Nephron progenitor cell (in vitro differentiated cells): ENCODE measurements at regions not wholly inside any gene's neighbourhood (a gene's known extent, or its start where the extent isn't known, plus 50 kb on each side); places are given as distances from the start of the nearest gene placed in this dataset.

ENCODE experiments used
- DNase-seq: peaks from one replicate; pipeline ENCODE4 v3.0.0; 2021
- H3K27ac Mint-ChIP-seq: 2 replicates; pipeline ENCODE4 v1.8.0; 2021; ENCODE audit warnings: mild to moderate bottlenecking, moderate library complexity, mixed read lengths
- H3K27me3 Mint-ChIP-seq: 2 replicates; pipeline ENCODE4 v1.8.0; 2021; ENCODE audit warnings: mild to moderate bottlenecking, low read depth, mixed read lengths; ENCODE audit not compliant: poor library complexity
- H3K36me3 Mint-ChIP-seq: 2 replicates; pipeline ENCODE4 v1.8.0; 2021; ENCODE audit warnings: low read depth, mixed read lengths
- H3K4me1 Mint-ChIP-seq: 2 replicates; pipeline ENCODE4 v1.8.0; 2021; ENCODE audit warnings: mixed read lengths
- H3K4me3 Mint-ChIP-seq: 2 replicates; pipeline ENCODE4 v1.8.0; 2021; ENCODE audit warnings: mild to moderate bottlenecking, moderate library complexity, mixed read lengths
- H3K9me3 Mint-ChIP-seq: 2 replicates; pipeline ENCODE4 v1.8.0; 2021; ENCODE audit warnings: mild to moderate bottlenecking, moderate library complexity, mixed read lengths
- TF ChIP-seq, protein P1 (sequence below): fragments of 200-600 bp; sonication (generic); IDR thresholded peaks from 2 replicates; pipeline ENCODE4 v1.5.0; 2021; ENCODE audit warnings: antibody characterized with exemption

DNA sequence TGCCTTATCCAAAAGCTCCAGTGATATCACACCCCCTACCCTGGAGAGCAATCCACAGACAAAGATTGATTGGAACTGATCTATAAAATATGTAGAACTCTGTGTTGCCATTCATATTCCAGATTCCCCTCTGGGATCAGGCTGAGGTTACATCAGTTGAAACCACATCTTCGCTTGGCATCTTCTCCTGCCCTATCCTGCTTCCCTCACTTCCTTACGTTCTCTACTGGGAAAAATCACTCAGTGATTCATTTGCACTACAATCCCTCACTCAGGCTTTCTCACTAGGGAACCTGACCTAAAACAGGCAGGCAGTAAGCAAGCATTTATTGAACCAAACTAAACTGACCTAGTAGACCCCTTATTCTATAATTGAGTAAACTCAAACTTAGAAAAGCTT, 111.7 kb downstream of the ESM1 start:
- no peak for DNase-seq
- peaks cover 9% of the 10 kb centered on the region for H3K27me3 Mint-ChIP-seq
- H3K4me3 Mint-ChIP-seq = no peak overlapping the region
- TF ChIP-seq, protein P1, sequence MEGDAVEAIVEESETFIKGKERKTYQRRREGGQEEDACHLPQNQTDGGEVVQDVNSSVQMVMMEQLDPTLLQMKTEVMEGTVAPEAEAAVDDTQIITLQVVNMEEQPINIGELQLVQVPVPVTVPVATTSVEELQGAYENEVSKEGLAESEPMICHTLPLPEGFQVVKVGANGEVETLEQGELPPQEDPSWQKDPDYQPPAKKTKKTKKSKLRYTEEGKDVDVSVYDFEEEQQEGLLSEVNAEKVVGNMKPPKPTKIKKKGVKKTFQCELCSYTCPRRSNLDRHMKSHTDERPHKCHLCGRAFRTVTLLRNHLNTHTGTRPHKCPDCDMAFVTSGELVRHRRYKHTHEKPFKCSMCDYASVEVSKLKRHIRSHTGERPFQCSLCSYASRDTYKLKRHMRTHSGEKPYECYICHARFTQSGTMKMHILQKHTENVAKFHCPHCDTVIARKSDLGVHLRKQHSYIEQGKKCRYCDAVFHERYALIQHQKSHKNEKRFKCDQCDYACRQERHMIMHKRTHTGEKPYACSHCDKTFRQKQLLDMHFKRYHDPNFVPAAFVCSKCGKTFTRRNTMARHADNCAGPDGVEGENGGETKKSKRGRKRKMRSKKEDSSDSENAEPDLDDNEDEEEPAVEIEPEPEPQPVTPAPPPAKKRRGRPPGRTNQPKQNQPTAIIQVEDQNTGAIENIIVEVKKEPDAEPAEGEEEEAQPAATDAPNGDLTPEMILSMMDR = no peak
- no peak overlapping the region for H3K27ac Mint-ChIP-seq
- no peaks in the 10 kb centered on the region for H3K36me3 Mint-ChIP-seq
- H3K9me3 Mint-ChIP-seq = no peaks in the 10 kb centered on the region
- peaks cover 8% of the 10 kb centered on the region for H3K4me1 Mint-ChIP-seq

DNA sequence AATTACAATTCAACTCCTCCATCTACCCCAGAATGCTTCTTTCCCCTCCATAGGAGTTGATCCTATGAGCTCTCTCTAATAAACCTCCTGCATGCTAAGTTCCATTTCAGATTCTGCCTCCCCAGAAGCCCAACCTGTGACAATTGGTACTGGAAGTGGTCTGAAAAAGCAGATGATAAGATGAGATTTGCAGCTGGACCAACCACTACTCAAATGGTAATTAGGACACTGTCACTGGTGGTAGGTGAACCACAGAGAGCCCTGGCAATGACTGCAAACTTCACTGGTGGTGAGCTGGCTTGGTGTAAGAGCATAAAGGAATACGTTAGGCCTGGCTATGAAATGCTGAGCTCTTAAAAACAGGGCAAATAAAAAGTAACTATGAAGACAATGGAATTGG, 112.6 kb downstream of the ESM1 start:
- no peak for DNase-seq
- no peak overlapping the region for H3K4me3 Mint-ChIP-seq
- H3K9me3 Mint-ChIP-seq = no peaks in the 10 kb centered on the region
- TF ChIP-seq, protein P1 = no peak
- H3K27me3 Mint-ChIP-seq = peaks cover 9% of the 10 kb centered on the region
- no peaks in the 10 kb centered on the region for H3K36me3 Mint-ChIP-seq
- H3K4me1 Mint-ChIP-seq = peaks cover 8% of the 10 kb centered on the region
- no peak overlapping the region for H3K27ac Mint-ChIP-seq

DNA sequence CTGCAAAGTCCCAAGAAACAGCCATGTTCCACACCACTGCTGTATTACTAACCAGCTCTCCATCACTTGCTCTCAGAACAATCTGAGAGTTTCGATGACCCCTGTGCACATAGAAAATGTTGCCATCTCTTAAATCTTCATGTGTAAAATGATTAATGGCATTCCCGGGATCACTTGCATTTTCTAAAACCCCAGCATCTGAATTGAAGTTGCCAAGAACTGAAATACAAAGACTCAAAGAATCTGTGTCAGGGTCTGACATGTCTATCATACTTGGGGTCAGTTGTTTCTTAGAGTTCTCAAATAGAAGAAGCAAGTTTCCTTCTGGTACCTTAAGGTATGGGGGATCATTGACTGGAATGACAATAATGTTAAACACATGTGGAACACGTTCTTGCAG, 115.1 kb downstream of the ESM1 start:
- Mint-ChIP-seq H3K27me3 (peaks cover 12% of the 10 kb centered on the region), H3K36me3 (no peaks in the 10 kb centered on the region), H3K4me3 (no peak overlapping the region), H3K4me1 (peaks cover 8% of the 10 kb centered on the region), H3K9me3 (no peaks in the 10 kb centered on the region), H3K27ac (no peak overlapping the region)
- TF ChIP-seq, protein P1 = no peak
- DNase-seq = no peak

DNA sequence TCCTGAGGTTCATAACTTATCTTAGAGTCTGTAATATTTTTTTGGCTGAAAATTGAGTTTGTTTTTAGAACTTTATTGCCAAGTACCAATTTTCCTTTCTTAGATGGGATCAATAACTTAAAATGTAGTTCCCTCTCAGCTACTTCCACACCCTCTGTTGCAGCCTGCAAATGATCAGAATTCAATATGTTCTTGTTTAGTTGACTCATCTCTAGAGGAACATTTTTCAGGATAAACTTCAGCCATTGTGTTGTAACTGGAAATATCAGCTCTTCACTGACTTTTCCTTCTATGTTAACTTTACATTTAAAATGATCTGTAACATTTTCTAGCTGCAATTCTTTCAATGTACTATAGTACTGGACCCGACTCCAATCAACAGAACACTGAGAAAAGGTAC, 115.7 kb downstream of the ESM1 start:
- Mint-ChIP-seq H3K27me3 (peaks cover 12% of the 10 kb centered on the region), H3K9me3 (no peaks in the 10 kb centered on the region), H3K27ac (no peak overlapping the region), H3K4me1 (peaks cover 8% of the 10 kb centered on the region), H3K4me3 (no peak overlapping the region), H3K36me3 (no peaks in the 10 kb centered on the region)
- no peak for DNase-seq
- TF ChIP-seq, protein P1 = no peak

DNA sequence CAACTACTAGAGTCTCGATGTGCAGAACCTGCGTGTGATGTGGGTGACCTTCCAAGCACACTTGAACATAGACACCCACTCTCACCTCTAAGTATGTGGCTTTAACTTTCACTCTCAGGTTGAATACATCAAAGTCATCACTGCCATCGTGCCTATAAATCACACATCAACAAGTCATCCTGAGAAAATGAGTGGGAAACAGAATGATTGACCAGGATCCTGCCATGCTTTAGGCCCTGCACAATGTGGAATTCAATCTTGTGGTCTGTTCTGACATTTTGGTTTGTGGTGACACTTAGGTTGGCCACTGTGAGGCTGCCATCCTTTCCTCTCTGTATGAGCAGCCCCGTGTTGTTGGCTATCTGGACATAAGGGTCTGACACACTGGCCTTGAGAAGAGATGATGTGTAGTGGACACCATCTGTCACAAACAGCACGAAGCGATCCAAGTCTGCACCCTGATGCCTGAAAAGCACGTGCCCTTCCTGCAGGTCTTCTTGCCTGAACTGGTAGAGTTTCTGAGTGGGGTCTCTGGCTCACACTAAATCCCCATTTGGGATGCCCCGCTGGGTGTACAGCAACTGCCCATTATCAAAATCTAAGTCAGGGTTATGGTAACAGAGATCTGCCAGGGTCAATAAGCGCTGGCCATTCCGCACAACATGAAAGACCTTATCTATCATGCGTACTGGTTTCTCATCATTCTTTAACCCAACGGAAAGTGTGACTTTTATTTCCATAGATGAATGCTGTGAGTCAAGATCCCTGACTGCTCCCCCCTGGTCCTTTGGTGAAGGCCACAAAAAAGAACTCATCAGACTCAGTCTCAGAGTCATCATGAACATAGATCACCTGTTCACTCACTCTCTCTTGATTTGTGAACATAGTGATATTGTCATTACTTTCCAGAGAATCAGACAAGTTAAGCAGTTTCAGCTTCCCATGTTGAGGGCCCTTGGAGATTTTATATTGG, 116.6 kb downstream of the ESM1 start:
- H3K4me3 Mint-ChIP-seq = no peak overlapping the region
- H3K4me1 Mint-ChIP-seq = peaks cover 8% of the 10 kb centered on the region
- H3K27ac Mint-ChIP-seq = no peak overlapping the region
- H3K9me3 Mint-ChIP-seq = no peaks in the 10 kb centered on the region
- TF ChIP-seq, protein P1 = no peak
- H3K36me3 Mint-ChIP-seq = no peaks in the 10 kb centered on the region
- H3K27me3 Mint-ChIP-seq = peaks cover 9% of the 10 kb centered on the region
- DNase-seq = no peak
